ENCODE measurements at regions not wholly inside any gene's neighbourhood (a gene's known extent, or its start where the extent isn't known, plus 50 kb on each side); places are given as distances from the start of the nearest gene placed in this dataset.

DNA sequence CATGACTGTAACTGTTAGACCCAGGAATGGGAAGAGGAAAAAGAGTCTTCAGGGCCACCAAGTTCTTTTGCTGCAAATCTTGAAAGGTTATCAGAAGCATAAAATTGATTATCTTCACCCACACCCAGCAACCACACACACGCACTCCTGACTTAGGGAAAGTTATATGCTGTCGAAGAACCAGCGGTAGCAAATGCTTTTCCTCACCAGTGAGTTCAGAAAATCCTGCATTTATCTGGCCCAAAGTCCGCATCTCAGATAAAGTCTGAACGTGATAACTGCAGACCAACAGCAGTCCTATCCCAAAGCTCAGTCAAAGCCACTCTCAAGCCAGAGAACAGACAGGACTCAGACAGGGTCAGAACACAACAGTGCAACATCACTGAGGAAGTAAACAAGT lies 115.6 kb downstream of the IRS2 start:
- no peak for DNase-seq (ENCODE audit: low read depth, low spot score)

DNA sequence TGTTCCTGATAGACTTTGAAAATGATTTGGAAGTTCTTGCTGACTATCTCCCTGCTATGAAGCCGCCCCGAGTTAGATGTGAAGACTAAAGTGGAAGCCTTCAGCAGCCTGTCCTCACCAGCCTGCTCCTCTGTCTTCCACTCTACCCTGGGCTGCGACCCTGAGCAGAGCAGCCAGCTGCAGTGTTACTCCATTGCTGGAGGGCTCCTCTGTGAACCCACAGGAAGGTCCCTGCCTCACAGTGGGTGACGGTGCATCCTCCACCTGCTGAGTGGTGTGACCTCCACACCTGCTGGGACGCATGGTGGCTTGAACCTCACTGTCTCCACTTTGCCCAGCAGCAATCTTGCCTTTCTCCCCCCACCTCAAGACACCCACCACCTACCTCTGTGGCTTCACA lies 116.4 kb downstream of the IRS2 start:
- no peak for DNase-seq (ENCODE audit: low read depth, low spot score)

DNA sequence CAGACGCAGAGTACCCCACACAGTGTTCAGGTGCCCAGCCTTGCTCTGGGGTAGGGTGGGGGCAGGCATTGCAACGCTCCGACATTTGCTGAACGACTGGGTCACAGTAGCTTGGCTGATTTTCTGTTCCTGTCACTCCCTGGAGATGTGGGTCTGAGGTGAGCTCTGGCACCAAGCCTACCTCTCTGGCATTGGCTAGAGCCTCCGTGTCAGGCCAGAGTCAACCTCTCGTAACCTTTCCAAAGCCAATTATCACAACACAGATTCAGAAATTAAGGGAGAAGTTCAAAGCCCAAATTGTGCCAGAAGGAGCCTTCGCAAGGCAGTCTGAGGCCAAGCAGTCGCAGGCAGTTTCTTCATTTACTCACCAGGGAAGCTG lies 117.2 kb downstream of the IRS2 start:
- DNase-seq (ENCODE audit: low read depth, low spot score), result no peak

DNA sequence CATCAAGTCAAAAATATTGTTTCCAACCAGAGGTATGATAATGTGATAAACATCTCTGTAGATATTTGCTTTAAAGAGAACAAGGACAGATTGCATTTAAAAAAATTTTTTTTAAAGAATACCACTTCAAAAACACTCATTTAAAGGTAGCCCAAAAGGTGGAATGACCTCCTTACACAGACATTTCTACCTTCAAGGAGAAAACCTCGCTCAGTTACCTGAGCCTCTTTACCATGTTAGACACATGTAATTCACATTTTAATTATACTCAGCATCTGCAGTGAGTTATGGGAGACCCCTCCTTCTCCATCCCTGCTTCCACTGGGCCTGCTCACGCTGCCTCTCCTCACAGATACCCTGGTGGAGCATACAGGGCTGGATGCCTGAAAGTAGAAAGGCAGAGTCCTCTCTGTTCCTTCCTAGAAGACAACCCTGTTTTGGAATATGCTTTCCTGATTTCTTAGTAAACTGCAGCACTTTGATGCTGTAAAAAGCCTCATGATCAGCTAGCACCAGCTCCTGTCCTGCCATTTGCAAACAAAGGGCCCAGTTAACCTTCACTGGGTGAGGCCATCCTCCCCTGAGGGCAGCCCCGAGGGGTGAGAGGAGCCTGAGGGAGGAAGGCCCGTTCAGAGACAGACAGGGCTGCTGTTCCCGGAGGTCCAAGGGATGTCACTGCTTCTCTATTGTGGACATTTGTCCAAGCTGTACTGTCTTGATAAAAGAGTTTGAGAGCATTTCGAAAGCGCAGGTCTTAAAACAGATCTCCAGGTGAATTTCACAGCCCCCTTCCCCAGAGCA lies 117.8 kb downstream of the IRS2 start:
- DNase-seq (ENCODE audit: low read depth, low spot score), result no peak

DNA sequence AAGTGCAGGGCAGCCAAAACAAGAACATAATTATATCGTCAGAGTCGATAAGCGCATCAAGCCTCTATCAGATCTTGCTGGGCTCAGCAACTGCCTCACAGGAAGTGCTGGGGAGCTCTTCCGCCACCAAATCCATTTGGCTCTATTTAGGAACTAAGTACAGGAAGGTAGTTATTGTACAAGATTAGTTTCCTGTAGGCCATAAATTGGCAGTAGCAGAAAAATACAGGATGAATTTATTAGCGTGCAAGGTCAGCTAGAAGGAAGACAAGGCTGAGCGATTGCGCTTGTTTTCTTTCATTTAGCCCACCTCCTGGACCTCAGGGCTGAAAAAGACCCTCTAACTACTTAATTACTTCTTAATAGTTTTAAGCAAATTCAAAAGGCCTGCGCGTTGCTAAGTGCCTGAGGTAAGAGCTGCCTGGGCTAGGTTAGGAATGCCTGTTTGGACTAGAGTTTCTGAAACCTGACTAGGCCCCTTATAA lies 118.5 kb downstream of the IRS2 start:
- no peak for DNase-seq (ENCODE audit: low read depth, low spot score)

DNA sequence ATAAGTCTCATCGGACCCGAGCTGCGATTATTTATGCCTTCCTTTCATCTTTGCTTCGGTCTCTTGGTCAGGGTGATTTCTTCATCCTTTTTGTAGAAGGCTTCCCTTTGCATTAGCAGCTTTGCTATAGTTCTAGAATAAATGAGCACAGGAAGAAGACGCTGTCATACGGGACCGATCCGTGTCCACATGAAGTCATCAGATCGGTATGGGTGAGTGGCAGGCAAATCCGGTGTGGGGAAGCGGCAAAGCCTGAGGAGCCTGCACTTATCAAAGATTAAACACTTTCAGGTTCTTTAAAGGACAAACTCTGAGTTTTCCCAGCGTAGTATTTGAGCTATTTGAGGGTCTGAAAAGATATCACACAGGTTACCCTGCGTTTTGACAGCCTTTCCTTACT lies 119.3 kb downstream of the IRS2 start:
- DNase-seq (ENCODE audit: low read depth, low spot score), result no peak

DNA sequence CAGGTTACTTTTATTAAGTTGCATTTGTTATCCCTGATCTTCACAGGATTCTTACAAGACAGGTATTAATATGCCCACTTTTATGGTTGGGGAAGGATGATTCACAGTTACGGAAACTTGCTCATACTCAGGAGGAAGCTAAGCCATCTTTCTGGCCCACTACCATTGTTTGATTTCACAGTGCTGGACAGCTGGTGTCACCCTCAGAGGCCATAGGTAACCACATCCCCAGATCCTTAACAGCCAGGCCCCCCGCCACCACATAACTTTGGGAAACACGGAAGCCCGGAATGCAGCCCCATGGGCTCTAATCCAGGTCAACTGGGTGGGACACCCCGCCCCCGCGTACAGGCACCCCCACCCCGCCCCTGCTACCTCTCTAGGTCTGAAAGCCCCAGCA lies 119.7 kb downstream of the IRS2 start:
- no peak for DNase-seq (ENCODE audit: low read depth, low spot score)

DNA sequence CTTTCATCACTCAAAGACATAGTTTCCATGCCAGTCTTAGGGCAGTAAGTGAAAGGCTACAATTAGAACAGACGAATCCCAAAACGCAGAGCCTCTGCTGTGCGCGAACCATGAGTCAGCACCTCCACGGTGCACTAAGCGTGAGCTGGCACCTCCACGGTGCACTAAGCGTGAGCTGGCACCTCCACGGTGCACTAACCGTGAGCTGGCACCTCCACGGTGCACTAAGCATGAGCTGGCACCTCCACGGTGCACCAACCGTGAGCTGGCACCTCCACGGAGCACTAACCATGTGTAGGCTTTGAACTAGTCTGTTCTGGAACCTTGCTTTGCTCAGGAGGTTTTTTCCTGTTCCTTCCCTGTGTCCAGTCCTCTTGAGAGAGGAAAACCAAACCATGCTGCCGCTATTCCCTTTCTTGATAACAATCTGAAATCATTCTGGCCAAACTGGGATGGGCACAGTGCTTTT lies 120.6 kb downstream of the IRS2 start:
- DNase-seq (ENCODE audit: low read depth, low spot score), result no peak

DNA sequence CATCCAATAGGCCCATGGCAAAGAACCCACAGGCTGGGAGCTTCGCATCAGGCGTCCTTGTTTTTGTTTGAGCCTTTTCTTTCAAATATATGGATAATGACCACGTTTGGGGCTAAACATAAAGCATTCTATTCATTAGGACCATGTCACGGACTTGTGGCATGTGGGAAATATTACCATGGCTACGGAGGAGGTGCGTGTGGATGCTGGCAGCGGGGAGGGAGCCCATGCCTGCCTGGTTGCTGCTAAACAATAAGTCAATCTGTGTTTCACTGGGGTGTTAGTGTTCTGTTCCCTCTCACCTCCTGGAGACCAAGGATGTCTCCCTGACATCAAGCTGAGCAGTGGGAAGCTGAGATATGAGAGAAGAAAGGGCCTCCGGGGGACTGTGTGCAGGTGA lies 121.1 kb downstream of the IRS2 start:
- no peak for DNase-seq (ENCODE audit: low read depth, low spot score)

DNA sequence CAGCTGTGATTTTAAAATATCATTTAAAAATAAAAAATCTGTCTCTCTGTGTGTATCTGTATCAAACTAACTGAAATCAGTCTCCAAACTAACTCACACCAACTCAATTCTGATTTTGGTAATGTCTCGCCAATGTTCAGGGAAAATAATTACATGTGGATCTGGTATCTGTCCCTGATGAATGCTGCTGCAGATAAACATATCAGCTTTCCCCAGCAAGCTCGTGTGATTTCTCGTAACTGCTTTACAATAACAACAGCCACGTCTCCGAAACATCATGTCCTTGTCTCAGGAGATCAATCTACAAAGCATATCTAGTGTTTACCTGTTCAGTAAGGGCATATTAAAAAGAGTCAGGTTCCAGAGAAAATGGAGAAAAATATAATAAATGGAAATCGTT lies 129.0 kb downstream of the IRS2 start:
- DNase-seq (ENCODE audit: low read depth, low spot score), result no peak

DNA sequence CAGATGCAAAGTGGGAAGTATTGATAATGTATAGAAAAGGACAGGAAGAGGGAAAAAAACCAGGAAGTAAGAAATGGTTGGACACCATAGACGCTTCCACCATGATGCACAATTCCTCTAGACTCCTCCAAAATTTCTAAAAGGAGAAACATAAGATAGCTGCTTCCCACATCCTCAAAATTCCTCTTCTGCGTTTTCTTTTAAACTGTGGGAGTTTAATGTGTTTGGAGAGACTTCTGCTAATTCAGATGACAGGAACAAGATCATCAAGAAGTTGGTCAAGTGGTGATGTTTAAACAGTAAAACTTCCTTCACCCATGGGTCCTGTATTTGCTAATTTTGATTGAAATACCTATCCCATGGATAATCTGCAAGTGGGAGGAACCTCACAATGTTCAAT lies 130.2 kb downstream of the IRS2 start:
- DNase-seq (ENCODE audit: low read depth, low spot score), result no peak

DNA sequence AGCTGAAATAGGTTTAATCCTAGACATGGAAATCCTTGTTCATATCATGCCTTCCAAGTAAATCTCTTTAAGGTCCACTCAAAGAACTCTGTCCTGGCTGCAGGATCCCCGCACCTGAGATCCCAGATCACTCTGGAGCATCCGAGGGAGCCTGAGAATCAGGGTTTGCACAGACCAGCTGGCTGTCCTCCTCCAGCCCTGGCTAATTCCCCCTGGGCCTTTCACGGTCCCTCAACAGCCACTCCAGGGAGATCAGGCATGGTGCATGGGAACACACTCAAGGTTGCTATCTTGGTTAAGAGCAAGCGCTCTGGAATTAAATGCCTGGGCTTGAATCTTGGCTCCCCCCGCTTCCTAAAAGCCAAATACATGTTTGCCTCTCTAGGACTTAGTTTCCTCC lies 130.8 kb downstream of the IRS2 start:
- DNase-seq (ENCODE audit: low read depth, low spot score), result no peak

DNA sequence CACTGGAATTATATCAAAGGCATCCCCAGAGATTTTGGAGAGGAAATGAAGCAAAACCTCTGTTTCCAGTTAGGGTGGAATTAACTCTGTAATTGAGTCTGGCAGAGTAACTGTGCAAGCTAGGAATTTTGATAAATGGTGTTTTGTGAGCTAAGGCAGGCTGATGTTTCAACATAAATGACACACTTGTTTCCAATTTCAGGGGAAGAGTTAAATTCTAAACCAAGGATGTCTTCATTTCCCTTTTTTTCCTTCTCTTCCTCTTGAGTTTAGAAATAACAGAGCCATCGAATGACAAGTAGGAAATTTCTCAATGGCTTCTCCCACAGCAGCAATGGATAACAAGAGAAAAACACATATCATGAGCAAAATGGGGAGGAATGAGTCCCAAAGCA lies 131.2 kb downstream of the IRS2 start:
- no peak for DNase-seq (ENCODE audit: low read depth, low spot score)

DNA sequence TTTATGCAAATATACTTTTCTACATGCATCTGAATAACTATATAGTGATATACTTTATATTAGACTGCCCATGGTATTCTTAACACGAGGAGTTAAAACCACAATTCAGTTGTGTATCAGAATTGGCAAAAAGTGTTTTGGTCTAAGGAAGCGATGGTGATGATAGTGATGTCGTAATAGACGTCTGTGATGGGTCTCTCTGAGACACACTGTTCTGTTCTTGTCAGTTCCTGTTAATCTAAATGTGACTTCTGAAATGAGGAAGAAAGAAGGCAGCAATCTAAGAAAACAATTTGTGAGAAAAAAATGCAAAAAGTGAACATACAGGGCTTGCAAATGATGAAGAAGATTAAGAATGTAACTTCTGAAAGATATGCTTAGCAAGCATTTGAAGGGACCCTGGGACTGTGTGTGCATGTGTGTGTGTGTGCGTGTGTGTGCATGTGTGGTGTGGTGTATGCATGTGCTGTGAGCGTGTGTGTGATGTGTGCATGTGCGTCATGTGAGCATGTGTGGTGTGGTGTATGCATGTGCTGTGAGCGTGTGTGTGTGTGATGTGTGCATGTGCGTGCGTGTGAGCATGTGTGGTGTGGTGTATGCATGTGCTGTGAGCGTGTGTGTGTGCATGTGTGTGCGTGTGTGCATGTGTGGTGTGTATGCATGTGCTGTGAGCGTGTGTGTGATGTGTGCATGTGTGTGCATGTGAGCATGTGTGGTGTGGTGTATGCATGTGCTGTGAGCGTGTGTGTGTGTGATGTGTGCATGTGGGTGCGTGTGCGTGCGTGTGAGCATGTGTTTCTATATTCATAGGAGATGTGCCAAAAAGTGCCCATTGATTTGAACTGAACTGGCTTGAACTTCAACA lies 131.8 kb downstream of the IRS2 start:
- no peak for DNase-seq (ENCODE audit: low read depth, low spot score)

DNA sequence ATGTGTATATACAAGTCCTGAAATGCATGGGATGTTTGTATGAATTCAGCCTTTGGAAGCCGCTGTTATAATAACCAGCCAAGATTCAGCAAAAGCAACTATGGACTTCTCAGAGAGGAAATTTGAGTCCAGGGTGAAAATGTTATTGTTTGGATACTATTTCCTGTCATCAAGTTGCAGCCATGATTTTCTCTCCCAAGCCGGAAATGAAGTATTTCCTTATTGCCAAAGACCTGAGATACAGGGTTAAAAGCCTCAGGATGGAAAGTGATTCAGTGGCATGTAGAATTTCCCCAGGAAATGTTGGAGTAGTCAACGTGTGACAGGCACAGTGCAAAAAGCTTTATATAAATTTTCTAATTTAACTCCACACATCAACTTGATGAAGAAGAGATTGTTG lies 133.9 kb downstream of the IRS2 start:
- DNase-seq (ENCODE audit: low read depth, low spot score), result no peak

DNA sequence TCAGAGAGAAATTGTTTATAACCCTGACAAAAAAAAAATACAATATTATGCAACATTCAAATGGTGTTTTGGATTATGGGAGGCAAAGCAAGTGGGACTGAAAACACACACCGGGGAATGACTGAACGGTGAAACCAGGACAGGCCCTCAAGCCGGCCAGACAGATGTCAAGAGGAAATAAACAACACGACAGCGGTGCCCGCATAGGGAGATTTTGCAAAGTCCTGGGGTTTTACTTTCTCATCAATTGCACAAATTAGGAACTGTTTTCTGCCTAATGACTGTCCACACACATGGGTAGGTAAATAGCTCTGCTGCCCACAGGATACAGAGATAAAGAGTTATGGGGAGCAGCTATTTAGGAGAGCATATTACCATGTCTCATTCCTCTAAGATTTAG lies 134.5 kb downstream of the IRS2 start:
- no peak for DNase-seq (ENCODE audit: low read depth, low spot score)

DNA sequence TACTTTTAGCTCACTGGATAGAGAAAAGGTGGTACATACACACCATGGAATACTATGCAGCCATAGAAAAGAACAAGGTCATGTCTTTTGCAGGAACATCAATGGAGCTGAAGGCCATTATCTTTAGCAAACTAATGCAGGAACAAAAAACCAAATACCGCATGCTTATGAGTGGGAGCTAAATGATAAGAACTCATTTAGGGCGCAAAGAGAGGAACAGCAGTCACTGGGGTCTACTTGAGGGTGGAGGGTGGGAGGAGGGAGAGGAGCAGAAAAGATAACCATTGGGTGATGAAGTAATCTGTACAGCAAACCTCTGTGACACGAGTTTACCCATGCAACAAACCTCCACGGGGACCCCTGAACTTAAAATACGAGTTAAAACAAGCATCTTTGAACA lies 135.1 kb downstream of the IRS2 start:
- no peak for DNase-seq (ENCODE audit: low read depth, low spot score)

DNA sequence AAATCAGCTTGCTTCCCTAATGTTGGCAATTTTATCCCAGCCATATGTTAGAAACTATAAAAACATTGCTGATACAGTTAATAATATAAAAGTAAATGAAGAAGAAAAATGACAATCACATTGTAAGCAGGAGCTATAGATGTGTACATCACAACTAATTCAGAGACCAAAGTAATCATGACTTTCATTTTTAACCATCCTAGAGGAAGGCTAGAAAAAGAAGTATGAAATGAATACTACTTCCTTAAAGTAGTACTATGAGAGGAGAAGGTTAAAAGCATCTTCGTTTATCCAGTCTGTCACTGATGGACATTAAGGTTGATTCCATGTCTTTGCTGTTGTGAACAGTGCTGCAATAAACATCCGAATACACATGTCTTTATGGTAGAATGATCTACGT lies 135.5 kb downstream of the IRS2 start:
- no peak for DNase-seq (ENCODE audit: low read depth, low spot score)

DNA sequence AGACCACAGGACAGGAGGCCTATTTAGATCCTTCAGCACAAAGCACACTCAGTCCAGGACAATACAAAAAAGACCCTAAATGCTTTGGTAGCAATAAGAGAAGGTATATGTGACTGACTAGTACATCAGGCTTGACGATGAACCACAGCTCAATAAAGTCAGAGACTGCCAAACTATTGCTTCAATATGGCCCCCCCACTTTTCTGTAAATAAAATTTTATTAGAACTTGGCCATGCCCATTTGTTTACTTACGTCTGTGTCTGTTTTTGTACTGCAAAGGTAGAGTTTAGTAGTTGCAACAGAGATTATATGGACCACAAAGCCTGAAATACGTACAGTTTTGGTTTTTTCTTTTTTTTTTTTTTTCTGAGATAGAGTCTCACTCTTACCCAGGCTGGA lies 136.7 kb downstream of the IRS2 start:
- DNase-seq (ENCODE audit: low read depth, low spot score), result no peak

DNA sequence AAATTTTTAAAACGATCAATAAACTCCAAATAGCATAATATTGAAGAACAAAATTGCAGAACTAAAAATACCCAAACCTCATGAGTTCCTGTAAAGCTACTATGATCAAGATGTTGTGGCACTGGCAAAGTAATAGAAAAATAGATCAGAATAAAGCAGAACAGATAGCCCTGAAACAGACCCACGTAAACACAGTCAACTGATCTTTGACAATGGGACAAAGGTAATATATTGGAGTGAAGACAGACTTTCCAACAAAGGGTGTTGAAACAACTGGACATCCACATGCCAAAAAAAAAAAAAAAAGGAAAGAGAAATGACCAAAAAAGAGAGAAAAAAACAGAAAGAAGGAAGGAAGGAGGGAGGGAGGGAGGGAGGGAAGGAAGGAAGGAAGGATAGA lies 138.7 kb downstream of the IRS2 start:
- no peak for DNase-seq (ENCODE audit: low read depth, low spot score)

DNA sequence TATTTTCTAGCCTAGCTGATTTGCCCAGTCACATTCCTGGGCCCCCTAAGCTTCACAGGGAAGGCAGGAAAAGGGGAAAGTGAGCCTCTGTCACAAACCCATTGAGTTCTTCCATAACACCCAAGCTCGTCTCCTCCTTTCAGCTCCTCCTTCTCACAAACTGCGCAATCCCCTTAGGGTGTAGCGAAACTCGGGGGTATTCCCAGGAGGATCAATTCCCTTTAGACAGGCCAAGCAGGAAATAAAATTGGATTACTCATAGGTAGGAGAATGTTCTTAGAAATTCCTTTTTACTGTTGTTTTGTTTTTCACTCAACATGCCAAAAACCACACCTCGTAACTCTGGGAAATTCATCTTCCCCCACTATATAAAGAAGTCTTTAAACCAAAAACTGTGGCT lies 139.3 kb downstream of the IRS2 start:
- DNase-seq (ENCODE audit: low read depth, low spot score), result no peak

DNA sequence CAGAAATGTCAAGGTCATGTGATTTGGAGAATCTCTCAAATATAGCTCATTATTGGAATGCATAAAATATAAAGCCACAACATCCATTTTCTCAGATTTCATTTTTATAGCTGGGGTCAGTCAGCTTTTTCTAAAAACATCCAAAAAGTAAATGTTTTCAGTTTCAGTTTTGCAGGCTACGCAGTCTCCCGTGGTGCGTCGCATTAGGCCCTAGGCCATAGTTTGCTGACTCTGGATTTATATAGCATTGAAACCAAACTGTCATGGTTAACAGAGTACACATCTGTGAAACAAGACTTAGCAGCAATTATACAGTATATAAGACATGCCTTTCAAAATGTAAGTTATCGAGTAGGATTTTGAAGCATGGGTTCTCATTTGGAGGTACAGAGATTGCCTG lies 140.0 kb downstream of the IRS2 start:
- DNase-seq (ENCODE audit: low read depth, low spot score), result no peak

DNA sequence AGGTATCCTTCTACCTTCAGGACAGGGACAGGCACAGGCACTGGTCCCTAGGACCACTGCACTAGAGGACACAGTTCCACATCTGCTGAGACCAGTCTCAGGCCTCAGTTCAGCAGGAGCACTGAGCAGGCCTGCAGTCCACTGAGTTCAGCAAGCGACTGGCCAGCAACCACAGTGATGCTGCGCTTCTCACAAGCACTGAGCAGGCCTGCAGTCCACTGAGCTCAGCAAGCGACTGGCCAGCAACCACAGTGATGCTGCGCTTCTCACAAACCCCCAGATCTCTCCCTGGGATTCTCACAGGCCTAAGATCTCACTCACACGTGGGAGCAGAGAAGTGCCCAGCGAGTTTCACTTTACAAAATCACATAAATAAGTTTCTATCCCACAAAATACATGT lies 140.6 kb downstream of the IRS2 start:
- no peak for DNase-seq (ENCODE audit: low read depth, low spot score)
